GM21717 (cell line): ENCODE measurements at regions not wholly inside any gene's neighbourhood (a gene's known extent, or its start where the extent isn't known, plus 50 kb on each side); places are given as distances from the start of the nearest gene placed in this dataset.
A peak's percentile ranks its signal among the peaks of the same experiment; 100 is the strongest.

ENCODE experiments used
- ATAC-seq: cut with Tn5 transposase; IDR thresholded peaks from one replicate; pipeline ENCODE4 v1.9.1; 2021; ENCODE audit warnings: mild to moderate bottlenecking, moderate library complexity; ENCODE audit not compliant: unreplicated experiment

GRCh38 chr12:24233519-24234246 lies 284.2 kb upstream of the SOX5 start:
- ATAC-seq, result no peak

- ATAC-seq, result no peak
Measured at GRCh38 chr12:24232531-24232930, 283.1 kb upstream of the SOX5 start.

- peak; percentile 53 for ATAC-seq
Measured at GRCh38 chr12:24231298-24231697, 281.8 kb upstream of the SOX5 start.

GRCh38 chr12:24230061-24230701 lies 280.7 kb upstream of the SOX5 start:
- no peak for ATAC-seq

GRCh38 chr12:24229031-24229700 lies 279.7 kb upstream of the SOX5 start:
- no peak for ATAC-seq

GRCh38 chr12:24228371-24228770 lies 278.9 kb upstream of the SOX5 start:
- no peak for ATAC-seq

GRCh38 chr12:24227551-24227950 lies 278.1 kb upstream of the SOX5 start:
- no peak for ATAC-seq

- ATAC-seq, result no peak
Measured at GRCh38 chr12:24226745-24227350, 277.4 kb upstream of the SOX5 start.

- no peak for ATAC-seq
Measured at GRCh38 chr12:24224401-24224800, 274.9 kb upstream of the SOX5 start.

GRCh38 chr12:24223926-24224325 lies 274.5 kb upstream of the SOX5 start:
- ATAC-seq, result no peak

GRCh38 chr12:24222968-24223367 lies 273.5 kb upstream of the SOX5 start:
- no peak for ATAC-seq

- no peak for ATAC-seq
Measured at GRCh38 chr12:24212496-24212895, 263.0 kb upstream of the SOX5 start.

- ATAC-seq, result no peak
Measured at GRCh38 chr12:24206621-24207020, 257.2 kb upstream of the SOX5 start.

- no peak for ATAC-seq
Measured at GRCh38 chr12:24201258-24201970, 251.9 kb upstream of the SOX5 start.

GRCh38 chr12:24200010-24200409 lies 250.5 kb upstream of the SOX5 start:
- ATAC-seq, result peak; percentile 44

- ATAC-seq, result no peak
Measured at GRCh38 chr12:24198936-24199671, 249.6 kb upstream of the SOX5 start.

GRCh38 chr12:24198070-24198469 lies 248.6 kb upstream of the SOX5 start:
- ATAC-seq, result no peak

- ATAC-seq, result no peak
Measured at GRCh38 chr12:24197532-24197931, 248.1 kb upstream of the SOX5 start.

GRCh38 chr12:24195063-24195462 lies 245.6 kb upstream of the SOX5 start:
- ATAC-seq, result no peak

- no peak for ATAC-seq
Measured at GRCh38 chr12:24191117-24191516, 241.6 kb upstream of the SOX5 start.
